ENCODE measurements at regions not wholly inside any gene's neighbourhood (a gene's known extent, or its start where the extent isn't known, plus 50 kb on each side); places are given as distances from the start of the nearest gene placed in this dataset.

DNA sequence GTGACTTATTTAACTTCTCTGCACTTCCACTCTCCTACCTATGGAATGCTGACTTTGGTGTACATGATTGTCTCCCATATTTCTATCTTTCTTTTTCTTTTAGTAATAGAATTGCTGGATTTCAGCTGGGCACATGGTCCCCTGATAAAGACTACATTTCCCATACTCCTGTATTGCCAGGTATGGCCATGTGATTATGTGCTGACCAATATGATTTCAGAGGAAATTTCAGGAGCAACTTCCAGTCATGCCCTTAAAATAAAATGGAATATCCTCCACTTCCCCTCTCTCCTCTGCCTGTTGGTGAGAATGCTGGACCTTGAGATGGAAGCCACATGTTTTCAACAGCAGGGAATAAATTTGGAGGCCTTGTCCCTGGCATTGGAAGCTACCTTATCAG, 130.7 kb upstream of the IGSF21 start:
- no peak for DNase-seq (ENCODE audit: low read depth)

DNA sequence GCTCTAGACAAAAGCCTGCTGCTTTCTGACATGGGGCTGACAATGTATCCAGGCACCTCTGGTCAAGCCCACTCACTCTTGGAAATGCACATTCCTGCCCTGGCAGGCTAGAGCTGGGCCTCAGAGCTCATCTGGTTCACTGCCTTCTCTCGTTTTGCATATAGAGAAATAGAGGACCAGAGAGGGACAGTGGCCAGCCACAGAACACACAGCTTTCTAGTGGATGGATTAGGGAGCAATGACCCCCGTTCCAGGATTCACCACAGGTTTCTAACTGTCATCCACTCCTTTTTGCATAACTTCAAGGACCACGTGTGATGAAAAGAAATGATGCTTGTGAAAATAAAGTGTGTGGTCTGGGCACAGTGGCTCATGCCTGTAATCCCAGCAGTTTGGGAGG, 129.6 kb upstream of the IGSF21 start:
- no peak for DNase-seq (ENCODE audit: low read depth)

DNA sequence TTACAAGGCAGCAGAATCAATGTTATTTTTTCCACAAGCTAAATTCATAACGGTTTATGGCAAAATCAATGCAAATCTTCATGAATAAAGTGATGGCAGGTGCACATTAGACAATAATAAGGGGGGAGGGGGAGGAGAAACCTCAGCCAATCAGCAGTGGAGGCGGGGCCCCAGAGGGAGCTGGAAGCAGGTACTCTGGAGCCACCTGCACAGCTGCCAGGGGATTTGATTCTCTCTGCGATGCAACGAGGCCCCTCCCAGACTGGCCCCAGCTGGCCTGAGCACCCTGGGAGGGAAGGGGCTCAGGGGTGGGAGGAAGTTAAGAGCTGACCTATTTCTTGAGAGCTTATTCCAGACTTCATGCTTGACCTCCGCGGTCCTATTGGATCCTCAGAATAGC, 127.8 kb upstream of the IGSF21 start:
- DNase-seq (ENCODE audit: low read depth), result no peak

DNA sequence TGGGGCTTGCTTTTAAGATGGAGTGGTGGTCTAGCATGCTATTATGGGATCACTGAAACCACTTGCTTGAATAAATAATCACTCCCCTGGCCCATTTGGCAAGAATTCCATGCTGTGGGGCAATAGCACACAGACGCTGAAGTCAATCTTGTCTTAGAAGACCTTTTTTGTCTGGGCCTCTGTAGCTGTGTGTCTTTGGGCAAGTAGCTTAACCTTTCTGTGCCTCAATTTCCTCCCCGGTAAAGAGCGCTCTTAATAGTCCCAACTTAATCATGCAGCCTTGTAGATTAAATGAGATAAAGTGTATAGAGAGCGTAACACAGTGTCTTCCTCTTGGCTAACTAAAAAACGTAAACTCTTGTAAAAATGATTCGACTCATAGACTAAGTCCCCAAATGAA, 125.4 kb upstream of the IGSF21 start:
- DNase-seq (ENCODE audit: low read depth), result no peak

DNA sequence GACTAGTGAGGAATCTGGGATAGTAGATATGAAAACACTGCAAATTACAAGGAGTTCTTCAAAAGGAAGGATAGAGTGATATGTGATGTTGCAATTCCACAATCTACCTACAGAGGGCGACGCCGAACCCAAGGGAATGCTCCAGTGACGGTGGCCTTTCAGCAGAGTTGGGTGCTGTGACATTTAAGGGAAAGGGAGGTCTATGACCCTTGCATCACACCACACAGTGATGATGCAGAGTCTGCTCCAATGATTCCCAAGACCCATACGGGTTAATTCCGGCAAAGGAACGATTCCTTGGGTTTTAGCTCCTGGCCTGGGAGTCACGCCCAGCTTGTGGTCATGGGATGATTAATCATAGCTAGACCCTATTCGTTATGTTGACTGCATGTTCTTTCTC, 123.0 kb upstream of the IGSF21 start:
- peak; percentile 23 for DNase-seq (ENCODE audit: low read depth)

DNA sequence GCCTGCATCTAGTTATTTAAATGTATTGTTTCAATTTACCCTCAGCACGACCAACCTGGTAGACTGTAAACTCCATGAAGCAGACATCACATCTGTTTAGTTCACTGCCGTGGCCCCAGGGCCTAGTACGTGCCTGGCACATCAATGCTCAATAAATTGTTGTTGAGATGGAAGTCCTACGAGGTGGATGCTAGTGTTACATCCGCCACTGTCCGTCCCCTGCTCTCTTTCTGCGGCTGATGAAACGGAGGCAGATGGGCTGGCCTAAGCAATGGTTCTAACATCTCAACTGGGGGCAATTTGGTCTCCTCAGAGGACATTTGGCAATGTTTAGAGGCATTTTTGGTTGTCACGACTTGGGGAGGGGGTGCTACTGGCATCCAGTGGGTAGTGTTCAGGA, 121.4 kb upstream of the IGSF21 start:
- DNase-seq (ENCODE audit: low read depth), result no peak

DNA sequence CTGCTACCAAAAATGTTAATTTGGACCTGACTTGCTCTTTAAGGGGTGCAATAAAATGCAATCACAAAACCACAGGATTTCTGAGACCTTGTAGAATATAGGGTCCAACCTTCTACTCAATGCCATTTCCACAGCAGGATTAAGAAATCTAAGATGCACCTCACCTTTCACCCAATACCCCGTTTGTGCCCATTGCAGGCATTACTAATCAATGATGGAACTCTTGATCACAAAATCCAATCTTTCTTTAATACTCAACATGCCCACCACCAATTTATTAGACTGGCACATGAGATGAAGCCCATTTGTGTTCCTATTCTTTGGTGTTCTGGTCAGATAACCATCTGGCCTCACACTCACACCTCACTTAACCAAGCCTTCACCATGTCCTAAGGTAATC, 117.2 kb upstream of the IGSF21 start:
- DNase-seq (ENCODE audit: low read depth), result no peak

DNA sequence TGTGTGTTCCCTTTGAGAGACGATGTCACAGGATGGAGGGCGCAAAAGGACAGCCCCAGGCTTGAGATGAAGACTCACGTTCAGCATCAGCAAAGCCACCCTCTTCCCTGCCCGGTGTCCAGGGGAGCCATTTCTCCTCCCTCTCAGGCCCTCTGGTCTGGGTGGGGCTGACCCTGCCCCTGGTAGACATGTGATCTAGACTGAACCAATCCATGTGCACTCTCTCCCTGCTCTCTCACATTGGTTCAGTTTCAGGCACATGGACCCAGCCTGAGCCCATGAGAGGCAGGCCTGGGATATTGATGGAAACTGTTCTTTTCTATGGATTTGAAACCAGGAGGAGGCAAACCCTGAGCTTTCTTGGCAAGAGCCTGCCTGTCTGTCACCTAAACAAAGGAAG, 115.6 kb upstream of the IGSF21 start:
- no peak for DNase-seq (ENCODE audit: low read depth)

DNA sequence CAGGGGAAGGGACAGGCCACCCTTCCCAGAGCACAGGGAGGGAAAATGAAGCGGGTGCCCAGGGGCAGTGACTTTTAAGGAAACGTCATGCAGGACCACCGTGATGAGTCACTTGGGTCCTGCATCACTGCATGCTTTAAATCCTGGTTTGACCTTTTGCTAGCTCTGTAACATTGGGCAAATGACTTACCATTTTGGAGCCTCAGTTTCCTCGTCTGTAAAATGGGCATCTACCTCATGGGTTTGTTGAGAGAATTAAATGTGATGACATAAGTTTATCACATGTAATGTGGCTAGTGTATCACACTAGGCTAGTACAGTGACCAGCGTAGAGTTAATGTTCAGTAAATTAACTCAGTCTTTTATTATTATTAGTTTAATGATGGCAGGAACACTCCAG, 114.8 kb upstream of the IGSF21 start:
- no peak for DNase-seq (ENCODE audit: low read depth)

DNA sequence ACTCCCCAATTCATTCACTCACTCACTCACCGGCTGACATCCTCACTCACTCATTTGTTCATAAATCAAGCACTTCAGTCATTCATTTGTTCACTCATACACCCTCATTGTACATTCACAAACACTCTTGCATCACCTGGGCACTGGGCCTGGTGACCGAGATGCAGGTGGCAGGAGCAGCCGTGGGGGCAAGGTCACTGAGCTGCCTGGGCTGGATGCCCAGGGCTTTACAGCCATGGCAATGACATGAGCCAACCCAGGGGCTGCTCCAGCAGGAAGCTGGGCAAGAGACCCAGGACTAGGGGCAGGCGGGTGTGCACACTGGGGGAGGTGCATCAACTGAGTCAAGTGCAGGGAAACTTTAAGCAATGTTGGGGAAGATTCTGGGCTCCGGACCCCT, 113.6 kb upstream of the IGSF21 start:
- DNase-seq (ENCODE audit: low read depth), result no peak

DNA sequence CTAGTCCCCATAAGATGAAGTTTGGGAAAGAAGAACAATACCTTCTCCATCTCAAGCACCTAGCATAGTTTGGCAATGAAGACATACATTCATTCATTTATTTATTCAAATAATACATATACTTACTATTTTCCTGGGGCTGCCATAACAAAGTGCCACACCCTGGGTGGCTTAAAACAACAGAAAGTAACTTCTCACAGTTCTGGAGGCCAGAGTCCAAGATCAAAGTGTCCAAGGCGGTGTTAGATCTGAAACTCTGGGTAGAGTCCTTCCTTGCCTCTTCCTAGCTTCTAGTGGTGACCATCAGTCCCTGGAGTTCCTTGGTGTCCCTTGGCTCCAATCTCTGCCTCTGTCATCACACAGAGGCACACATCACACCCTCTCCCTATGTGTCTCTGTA, 112.1 kb upstream of the IGSF21 start:
- DNase-seq (ENCODE audit: low read depth), result no peak

DNA sequence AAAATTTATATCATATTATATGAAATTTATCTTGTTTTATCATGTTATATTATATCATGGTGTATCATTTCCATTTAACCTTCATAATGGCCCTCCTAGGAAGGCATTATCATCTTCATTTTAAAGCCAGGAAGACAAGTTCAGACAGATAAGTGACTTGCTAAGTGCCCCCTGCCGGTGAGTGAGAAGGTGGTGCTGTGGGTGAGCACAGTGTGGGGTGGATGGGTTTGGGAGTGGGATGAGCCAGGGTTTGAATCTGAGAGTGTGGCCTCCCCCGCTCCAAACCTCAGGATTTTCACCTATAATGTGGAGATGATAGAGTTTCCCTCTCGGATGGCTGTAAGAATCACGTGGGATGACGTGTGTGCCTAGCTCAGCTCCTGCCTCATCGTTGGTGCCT, 108.7 kb upstream of the IGSF21 start:
- peak; percentile 11 for DNase-seq (ENCODE audit: low read depth)

DNA sequence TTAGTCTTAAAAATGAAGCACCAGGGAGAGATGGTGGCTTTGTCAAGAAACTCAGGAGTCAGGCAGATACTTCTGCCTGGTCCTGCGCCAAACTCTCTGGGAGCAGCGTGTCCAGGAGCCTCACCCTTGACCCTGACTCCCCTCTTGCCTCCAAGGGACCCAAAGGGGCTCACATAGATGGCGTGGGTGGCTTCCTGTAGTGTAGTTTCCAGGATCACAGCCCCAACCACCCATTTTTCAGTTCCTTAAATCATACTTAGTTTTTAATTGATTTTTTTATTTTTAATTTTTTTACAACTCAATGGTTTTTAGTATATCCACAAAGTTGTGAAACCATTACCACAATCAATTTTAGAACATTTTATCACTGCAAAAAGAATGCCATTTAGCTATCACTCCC, 107.7 kb upstream of the IGSF21 start:
- no peak for DNase-seq (ENCODE audit: low read depth)

DNA sequence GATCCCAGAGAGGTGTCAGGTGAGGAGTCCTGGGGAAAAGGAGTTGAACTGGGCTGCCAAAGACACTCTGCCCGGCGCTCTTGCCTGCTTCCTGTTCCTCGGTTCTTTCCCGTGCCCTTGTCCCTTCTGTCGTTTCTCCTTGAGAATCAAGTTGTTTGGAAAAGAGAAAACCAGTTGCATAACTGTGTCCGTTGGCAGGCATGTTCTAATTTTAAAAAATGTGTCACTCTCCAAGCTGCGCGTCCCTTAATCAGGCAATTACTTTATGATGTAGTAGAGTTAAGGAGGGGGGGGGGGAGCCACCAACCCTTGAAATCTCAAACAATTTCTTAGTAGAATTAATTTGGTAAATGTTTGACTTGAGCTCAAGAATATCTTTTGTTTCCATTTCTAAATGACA, 105.9 kb upstream of the IGSF21 start:
- no peak for DNase-seq (ENCODE audit: low read depth)

DNA sequence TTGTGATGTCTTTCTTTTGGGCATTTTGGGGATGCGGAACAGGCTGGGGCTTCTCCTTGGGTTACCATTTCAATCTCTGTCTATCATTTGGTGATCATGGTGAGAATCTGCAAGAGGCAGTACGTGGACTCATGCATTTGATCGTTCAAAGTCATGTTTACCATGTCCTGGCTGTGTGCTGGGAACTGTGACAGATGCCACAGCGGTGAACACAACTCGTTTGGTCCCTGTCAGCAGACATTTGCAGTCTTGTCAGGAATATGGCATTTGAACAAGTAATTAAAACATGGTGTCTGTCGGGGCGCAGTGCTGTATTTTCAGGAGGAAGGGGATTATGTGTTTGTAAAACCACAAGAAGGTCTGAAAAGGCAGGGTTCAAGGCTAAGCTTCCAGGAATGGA, 103.3 kb upstream of the IGSF21 start:
- no peak for DNase-seq (ENCODE audit: low read depth)

DNA sequence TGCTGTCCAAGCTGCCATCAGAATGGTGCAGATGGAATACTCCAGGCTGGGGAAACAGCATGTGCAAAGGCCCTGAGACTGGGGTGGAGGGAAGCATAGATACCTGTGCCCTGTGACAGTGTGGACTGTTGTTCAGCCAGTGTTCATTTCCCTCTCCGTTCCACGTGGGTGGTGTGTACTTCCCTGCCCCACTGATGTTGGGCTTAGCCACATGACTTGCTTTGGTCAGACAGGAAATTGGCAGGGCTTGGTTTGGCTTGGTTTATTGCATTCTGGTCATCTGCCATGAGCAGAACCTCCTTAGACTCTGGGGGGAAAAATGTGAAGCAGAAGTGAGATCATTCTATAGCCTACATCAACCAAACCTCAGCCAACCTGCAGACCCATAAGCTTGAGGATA, 102.4 kb upstream of the IGSF21 start:
- no peak for DNase-seq (ENCODE audit: low read depth)

DNA sequence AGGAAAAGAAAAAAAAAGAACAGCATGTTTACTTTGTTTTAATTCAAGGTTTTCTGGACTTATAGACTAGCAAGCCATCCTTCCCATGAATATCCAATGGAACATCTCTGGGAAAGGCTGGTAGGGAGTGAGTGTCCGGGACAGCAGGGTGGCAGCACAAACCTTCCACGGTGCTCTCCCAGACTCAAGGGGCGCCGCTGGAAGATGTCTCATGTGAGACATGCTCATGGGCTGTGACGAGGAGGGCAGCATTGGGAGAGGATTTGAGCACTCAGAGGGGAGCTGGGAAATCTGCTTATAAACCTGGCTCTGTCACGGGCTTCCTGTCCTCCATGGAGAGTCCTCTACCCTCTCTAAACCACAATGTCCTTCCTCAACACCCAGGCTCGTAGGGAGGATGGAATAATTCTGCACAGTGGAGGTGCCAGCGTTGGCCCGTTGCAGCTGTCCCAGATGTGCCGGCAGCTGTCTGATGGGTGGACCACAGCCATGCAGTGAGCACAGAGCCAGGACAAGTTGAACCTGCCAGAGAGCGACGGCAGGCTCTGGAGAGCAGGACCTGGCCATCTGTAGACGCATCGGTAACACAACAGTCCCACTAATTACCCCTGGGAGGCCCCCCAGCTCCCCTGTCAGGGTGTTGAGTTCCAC, 100.1 kb upstream of the IGSF21 start:
- no peak for DNase-seq (ENCODE audit: low read depth)

DNA sequence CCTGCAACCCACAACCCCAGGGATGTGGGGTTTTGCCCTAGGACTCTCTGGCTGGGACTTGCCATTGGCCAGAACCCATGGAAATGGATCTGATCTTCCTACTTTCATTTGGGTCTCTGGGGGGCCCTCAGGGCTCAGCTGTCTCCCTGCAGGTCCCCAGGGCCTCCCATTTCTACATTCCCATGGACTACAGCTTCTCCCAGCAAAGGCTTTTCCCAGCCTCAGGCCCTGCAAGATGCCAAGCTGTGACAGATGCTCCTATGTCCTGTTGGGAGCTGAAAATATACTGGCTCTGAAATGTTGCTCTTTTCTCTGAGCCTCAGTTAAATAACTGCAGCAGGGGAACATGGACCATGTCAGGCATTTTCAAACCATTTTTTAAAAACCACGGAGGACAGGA, 99.5 kb upstream of the IGSF21 start:
- DNase-seq (ENCODE audit: low read depth), result no peak

DNA sequence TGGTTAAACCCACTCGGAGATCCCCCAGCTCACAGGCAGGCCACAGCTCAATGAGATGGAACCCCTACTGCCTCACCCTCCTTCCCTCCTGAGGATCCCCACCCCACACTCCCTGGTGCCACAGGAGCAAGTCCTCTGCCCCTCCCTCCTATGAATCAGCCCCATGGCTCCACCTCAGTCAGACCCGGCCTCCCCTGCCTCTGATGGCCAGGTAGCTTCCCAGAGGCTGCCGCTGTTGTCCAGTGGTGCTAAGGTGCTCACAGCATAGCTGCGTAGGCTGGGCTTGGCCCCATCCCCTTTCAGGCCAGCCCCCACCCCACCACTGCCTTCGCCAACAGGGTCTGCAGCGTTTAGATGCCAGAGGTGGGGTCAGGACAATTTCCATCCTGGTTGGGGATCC, 98.5 kb upstream of the IGSF21 start:
- no peak for DNase-seq (ENCODE audit: low read depth)

DNA sequence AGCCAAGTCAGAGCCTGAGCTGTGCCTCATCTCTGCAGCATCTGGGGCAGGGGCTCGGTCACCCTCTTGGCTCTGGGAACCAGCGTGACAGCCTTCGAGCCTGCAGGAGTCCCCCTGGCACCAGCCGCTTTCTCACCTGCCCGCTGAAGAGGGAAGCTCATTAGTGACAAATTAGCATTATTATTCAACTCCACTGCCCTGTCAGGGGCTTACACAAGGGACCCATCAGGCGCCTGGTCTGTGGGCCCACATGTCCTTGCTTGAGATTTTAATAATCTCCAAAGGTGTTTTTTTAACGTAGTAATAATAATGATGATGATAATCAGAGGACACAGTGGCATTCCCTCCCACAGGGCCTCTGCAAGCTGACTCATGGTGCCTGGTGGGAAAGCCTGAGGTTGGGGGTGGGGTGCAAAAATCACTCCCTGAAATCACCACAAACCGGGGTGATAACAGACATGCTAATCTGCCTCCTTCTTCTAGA, 98.1 kb upstream of the IGSF21 start:
- no peak for DNase-seq (ENCODE audit: low read depth)

DNA sequence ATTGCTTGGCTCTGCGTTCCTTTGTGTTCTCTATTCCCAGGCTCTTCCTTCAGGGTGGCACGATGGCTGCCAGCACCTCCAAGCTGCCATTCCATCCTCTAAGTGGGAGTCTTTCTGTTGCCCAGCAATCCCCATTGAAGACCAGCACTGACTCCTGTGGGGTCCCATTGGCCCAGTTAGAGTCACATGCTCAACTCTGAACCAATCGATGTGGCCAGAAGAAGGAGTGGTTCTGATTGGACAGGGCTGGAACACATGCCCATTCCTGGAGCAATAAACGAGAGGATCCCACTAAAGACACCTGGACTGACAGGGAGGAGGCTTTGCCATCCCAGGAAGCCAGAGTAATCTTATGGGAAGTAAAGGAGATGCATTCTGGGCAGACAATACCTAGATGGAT, 97.2 kb upstream of the IGSF21 start:
- no peak for DNase-seq (ENCODE audit: low read depth)

DNA sequence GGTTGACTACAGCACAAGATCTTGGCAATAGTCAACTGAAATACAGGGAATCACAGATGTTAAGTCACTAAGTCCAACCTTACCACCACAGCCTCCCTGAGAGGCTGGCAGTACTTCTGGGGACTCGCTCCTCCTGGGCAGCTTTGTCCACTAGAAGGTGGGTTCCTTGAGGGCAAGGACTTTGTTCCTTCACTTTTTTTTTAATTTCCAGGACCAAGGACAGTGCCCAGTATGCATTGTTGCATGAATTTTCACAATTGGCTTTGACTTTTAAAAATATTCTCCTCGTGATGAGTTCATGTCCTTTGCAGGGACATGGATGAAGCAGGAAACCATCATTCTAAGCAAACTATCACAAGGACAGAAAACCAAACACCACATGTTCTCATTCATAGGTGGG, 96.7 kb upstream of the IGSF21 start:
- DNase-seq (ENCODE audit: low read depth), result no peak

DNA sequence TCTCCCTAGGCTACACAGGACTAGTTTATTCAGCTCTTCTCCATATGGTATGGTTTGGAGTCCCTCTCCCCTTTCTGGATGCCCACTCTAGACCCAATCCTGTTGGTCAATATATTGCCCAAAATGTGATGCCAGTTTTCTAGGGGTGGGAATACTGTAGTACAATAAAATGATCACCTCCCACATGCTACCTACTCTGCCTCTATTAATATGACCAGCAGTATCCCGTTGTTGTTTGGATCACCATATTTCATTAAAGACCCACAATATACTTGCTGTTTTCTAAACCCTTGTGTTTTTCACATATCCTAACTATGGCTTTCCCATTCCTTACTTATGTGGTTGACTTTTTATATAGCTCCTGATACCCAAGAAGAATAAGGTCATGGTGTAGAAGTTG, 95.9 kb upstream of the IGSF21 start:
- DNase-seq (ENCODE audit: low read depth), result no peak

DNA sequence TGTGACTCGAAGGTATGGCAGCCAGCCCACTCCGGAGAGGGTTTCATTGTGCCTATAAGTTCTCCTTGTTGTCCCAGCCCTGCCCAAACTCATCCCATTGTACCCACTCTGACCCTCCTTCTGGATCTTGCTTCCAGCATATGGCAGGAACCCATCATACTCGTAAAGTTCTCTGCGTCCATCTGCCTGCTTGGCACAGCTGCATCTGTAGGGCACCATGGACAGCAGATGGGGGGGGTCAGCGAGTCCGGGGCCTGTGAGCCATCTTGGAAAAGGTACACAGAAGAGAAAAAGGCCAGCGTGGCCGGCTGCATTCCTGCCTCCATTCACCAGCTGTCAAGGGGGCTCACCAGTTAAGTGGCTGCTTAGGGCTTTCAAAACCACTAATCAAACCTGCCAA, 94.9 kb upstream of the IGSF21 start:
- DNase-seq (ENCODE audit: low read depth), result no peak

DNA sequence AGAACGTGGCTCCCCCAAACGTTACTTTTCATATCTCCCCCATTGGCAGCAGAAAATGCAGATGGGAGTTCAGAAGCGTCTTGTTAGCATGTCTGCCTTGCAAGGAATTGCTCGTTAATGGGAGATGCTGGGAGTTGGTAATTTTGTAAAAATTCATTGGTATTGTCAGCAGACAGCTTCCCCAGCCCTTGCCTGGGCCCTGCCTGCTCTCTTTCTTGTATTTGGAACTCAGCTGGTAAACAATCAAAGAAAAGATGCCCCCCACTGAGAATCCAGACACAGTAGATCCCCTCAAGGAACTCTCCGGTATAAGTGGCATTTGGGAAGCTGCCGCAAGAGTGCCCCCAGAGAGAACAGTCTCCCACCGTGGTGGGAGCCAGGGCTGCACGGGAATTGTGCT, 94.4 kb upstream of the IGSF21 start:
- DNase-seq (ENCODE audit: low read depth), result no peak
